OCI-LY3 (cell line): ENCODE measurements at regions not wholly inside any gene's neighbourhood (a gene's known extent, or its start where the extent isn't known, plus 50 kb on each side); places are given as distances from the start of the nearest gene placed in this dataset.

Source experiments
- H2AFZ ChIP-seq: fragments of 200-600, 300-600 bp; shearing (Covaris generic); 2 replicates; pipeline ENCODE4 v1.6.0; 2014; ENCODE audit warnings: antibody characterized with exemption, low read depth, low read length
- H3K27ac ChIP-seq: fragments of 200-600, 300-600 bp; sonication (generic); 2 replicates; pipeline ENCODE4 v1.5.1; 2014; ENCODE audit warnings: mild to moderate bottlenecking, low read length, moderate library complexity, mixed read lengths
- H3K27me3 ChIP-seq: fragments of 200-600, 300-600 bp; sonication (generic); 2 replicates; pipeline ENCODE4 v1.6.1; 2014; ENCODE audit warnings: low read depth, low read length, mixed read lengths
- H3K36me3 ChIP-seq: fragments of 200-600, 300-600 bp; sonication (generic); replicated peaks from 2 replicates; pipeline ENCODE3; 2014; ENCODE audit warnings: low read depth, low read length, mixed read lengths
- H3K4me1 ChIP-seq: fragments of 300-600, 200-600 bp; sonication (generic); 2 replicates; pipeline ENCODE4 v1.6.1; 2014; ENCODE audit warnings: low read length, mixed read lengths
- H3K4me2 ChIP-seq: fragments of 200-600, 300-600 bp; sonication (generic); 2 replicates; pipeline ENCODE4 v1.6.1; 2014; ENCODE audit warnings: low read length, mixed read lengths
- H3K4me3 ChIP-seq: fragments of 300-600, 200-600 bp; sonication (generic); 2 replicates; pipeline ENCODE4 v1.5.1; 2014; ENCODE audit warnings: antibody characterized with exemption, mild to moderate bottlenecking, low read length, moderate library complexity
- H3K79me2 ChIP-seq: fragments of 300-600, 200-600 bp; shearing (Covaris generic); 2 replicates; pipeline ENCODE4 v1.6.1; 2014; ENCODE audit warnings: mild to moderate bottlenecking, low read length, mixed read lengths
- H3K9ac ChIP-seq: fragments of 300-600, 200-600 bp; shearing (Covaris generic); 2 replicates; pipeline ENCODE4 v1.6.0; 2014; ENCODE audit warnings: mild to moderate bottlenecking, low read length, moderate library complexity
- H3K9me3 ChIP-seq: fragments of 200-600, 300-600 bp; shearing (Covaris generic); 2 replicates; pipeline ENCODE4 v1.6.1; 2014; ENCODE audit warnings: low read length, mixed read lengths; ENCODE audit not compliant: insufficient read depth
- H4K20me1 ChIP-seq: fragments of 200-600, 300-600 bp; sonication (generic); 2 replicates; pipeline ENCODE4 v1.6.1; 2016; ENCODE audit warnings: low read length, mixed read lengths; ENCODE audit not compliant: insufficient read depth
- CTCF ChIP-seq: fragments of 200-600, 300-600 bp; sonication (generic); IDR thresholded peaks from 2 replicates; pipeline ENCODE4 v1.5.1; 2014; ENCODE audit warnings: antibody characterized with exemption, low read length, low read depth
- EZH2phosphoT487 ChIP-seq: fragments of 200-600 bp; shearing (Covaris generic); IDR thresholded peaks from 2 replicates; pipeline ENCODE4 v1.6.1; 2018; ENCODE audit warnings: antibody characterized with exemption, mixed run types, low read depth

GRCh38 chr6:139500977-139501376 lies 126.5 kb upstream of the CITED2 start:
- H3K9me3 ChIP-seq = no peaks in the 10 kb centered on the region
- H3K4me1 ChIP-seq = no peaks in the 10 kb centered on the region; the same call in 1 of the 2 replicates
- no peak overlapping the region for H3K4me3 ChIP-seq
- H3K36me3 ChIP-seq = no peaks in the 10 kb centered on the region
- no peaks in the 10 kb centered on the region for H4K20me1 ChIP-seq
- no peaks in the 10 kb centered on the region for H3K79me2 ChIP-seq
- no peak overlapping the region for H3K4me2 ChIP-seq
- TF ChIP-seq EZH2phosphoT487 = no peak
- TF ChIP-seq CTCF = no peak
- H3K27me3 ChIP-seq = no peaks in the 10 kb centered on the region
- H3K27ac ChIP-seq = no peak overlapping the region
- no peak overlapping the region for H2AFZ ChIP-seq
- no peak overlapping the region for H3K9ac ChIP-seq

GRCh38 chr6:139498715-139499114 lies 124.3 kb upstream of the CITED2 start:
- Histone ChIP-seq H4K20me1 (no peaks in the 10 kb centered on the region), H2AFZ (no peak overlapping the region), H3K36me3 (no peaks in the 10 kb centered on the region), H3K27me3 (no peaks in the 10 kb centered on the region), H3K9ac (no peak overlapping the region), H3K4me1 (no peaks in the 10 kb centered on the region; the same call in 1 of the 2 replicates), H3K4me3 (no peak overlapping the region), H3K4me2 (no peak overlapping the region), H3K27ac (no peak overlapping the region), H3K79me2 (no peaks in the 10 kb centered on the region), H3K9me3 (no peaks in the 10 kb centered on the region)
- TF ChIP-seq EZH2phosphoT487 = no peak
- no peak for TF ChIP-seq CTCF

- no peak overlapping the region for H2AFZ ChIP-seq
- no peaks in the 10 kb centered on the region; the same call in 1 of the 2 replicates for H3K4me1 ChIP-seq
- H3K9ac ChIP-seq = no peak overlapping the region
- H3K27me3 ChIP-seq = no peaks in the 10 kb centered on the region
- TF ChIP-seq CTCF (no peak), EZH2phosphoT487 (no peak)
- no peak overlapping the region for H3K4me3 ChIP-seq
- H3K36me3 ChIP-seq = no peaks in the 10 kb centered on the region
- H3K27ac ChIP-seq = no peak overlapping the region
- no peaks in the 10 kb centered on the region for H4K20me1 ChIP-seq
- H3K4me2 ChIP-seq = no peak overlapping the region
- no peaks in the 10 kb centered on the region for H3K79me2 ChIP-seq
- H3K9me3 ChIP-seq = no peaks in the 10 kb centered on the region
Measured at GRCh38 chr6:139497345-139497961, 123.0 kb upstream of the CITED2 start.

GRCh38 chr6:139496654-139497344 lies 122.4 kb upstream of the CITED2 start:
- Histone ChIP-seq H3K27ac (no peak overlapping the region), H3K9ac (no peak overlapping the region), H2AFZ (no peak overlapping the region), H3K4me3 (no peak overlapping the region), H3K9me3 (no peaks in the 10 kb centered on the region), H3K4me2 (no peak overlapping the region), H3K79me2 (no peaks in the 10 kb centered on the region), H4K20me1 (no peaks in the 10 kb centered on the region), H3K4me1 (no peaks in the 10 kb centered on the region; the same call in 1 of the 2 replicates), H3K27me3 (no peaks in the 10 kb centered on the region), H3K36me3 (no peaks in the 10 kb centered on the region)
- TF ChIP-seq EZH2phosphoT487 (no peak), CTCF (no peak)
